ENCODE measurements at regions not wholly inside any gene's neighbourhood (a gene's known extent, or its start where the extent isn't known, plus 50 kb on each side); places are given as distances from the start of the nearest gene placed in this dataset.

GRCh38 chr2:32884346-32884745, 62.4 kb upstream of the LTBP1 start:
- no peak for TF ChIP-seq CTCF (IDR thresholded peaks at IDR 0.05)
- TF ChIP-seq POLR2A (IDR thresholded peaks at IDR 0.05), result no peak
